LNCaP clone FGC (cell line): ENCODE measurements at regions not wholly inside any gene's neighbourhood (a gene's known extent, or its start where the extent isn't known, plus 50 kb on each side); places are given as distances from the start of the nearest gene placed in this dataset.

Source experiments
- DNase-seq: peaks from one replicate; pipeline ENCODE4 v3.0.0-alpha.2; 2011; ENCODE audit warnings: low read depth
- H3K4me3 ChIP-seq: 2 replicates; pipeline ENCODE4 v1.5.1; 2011; ENCODE audit warnings: mild to moderate bottlenecking, low read depth, low read length, control low read depth
- CTCF ChIP-seq: IDR thresholded peaks from 2 replicates; pipeline ENCODE4 v1.5.1; 2012; ENCODE audit warnings: mild to moderate bottlenecking; ENCODE audit not compliant: control insufficient read depth, insufficient read depth; ENCODE audit errors: extremely low read depth

GRCh38 chr11:104570078-104570701 lies 328.1 kb downstream of the CASP12 start:
- DNase-seq = no peak

GRCh38 chr11:104565583-104565961 lies 332.7 kb downstream of the CASP12 start:
- TF ChIP-seq CTCF = no peak
- no peak for DNase-seq
- no peak overlapping the region for H3K4me3 ChIP-seq

More at GRCh38 chr11:104570078-104570701, 328.1 kb downstream of the CASP12 start:
- no peak for TF ChIP-seq CTCF
- no peak overlapping the region for H3K4me3 ChIP-seq

- no peak overlapping the region for H3K4me3 ChIP-seq
- no peak for DNase-seq
- TF ChIP-seq CTCF = no peak
Observed at GRCh38 chr11:104564921-104565582, 333.2 kb downstream of the CASP12 start.

GRCh38 chr11:104556606-104557301 lies 341.5 kb downstream of the CASP12 start:
- H3K4me3 ChIP-seq = no peak overlapping the region
- no peak for DNase-seq

GRCh38 chr11:104549019-104549418 lies 349.2 kb downstream of the CASP12 start:
- TF ChIP-seq CTCF = no peak
- no peak overlapping the region for H3K4me3 ChIP-seq
- no peak for DNase-seq

More at GRCh38 chr11:104556606-104557301, 341.5 kb downstream of the CASP12 start:
- no peak for TF ChIP-seq CTCF

- DNase-seq = no peak
- no peak overlapping the region for H3K4me3 ChIP-seq
- TF ChIP-seq CTCF = no peak
Observed at GRCh38 chr11:104547996-104548661, 350.1 kb downstream of the CASP12 start.
